ENCODE measurements at regions not wholly inside any gene's neighbourhood (a gene's known extent, or its start where the extent isn't known, plus 50 kb on each side); places are given as distances from the start of the nearest gene placed in this dataset.
A peak's percentile ranks its signal among the peaks of the same experiment; 100 is the strongest.

DNA sequence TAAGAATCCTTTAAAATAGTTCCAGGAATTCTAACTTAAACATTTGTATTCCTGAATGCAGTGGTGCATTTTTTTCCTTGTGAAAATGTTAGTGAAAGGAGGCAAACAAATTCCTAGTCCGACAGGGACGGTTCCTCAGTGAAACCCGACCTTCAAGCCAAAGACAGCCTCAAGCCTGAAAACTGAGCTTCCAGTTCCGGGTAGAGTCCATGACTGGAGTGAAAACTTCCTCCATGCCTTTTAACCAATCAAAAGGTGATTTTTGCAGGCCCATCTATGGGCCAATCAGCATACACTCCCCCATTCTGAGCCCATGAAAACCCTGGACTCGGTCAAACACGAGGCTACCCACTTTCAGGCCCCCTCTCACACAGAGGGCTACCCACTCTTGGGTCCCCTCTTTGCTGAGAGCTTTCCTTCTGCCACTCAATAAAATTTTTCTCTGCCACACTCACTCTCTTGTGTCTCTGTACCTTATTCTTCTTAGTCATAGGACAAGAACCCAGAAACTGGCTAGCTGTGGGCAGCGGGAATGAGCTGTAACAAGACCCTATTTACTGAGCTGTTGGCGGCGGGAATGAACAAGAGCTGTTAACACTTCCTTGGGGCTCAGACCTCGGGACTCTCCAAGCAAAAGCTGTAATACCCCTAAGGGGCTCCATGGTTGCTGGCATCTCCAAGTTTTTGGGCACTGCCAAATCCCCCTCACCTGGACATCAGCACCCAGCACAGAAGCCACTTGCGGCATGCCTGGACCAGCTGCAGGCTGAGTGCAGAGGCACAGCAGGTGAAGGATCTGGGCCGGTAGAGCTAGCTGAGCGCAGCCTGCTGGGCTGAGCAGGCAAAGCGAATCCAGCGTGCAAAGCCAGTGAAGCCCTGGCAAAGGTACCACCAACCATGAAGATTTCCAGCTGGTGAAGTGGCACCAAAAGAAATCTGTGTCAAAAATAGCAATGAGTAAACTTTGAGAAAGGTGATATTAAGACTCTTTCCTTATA, 598.8 kb downstream of the MCTP2 start:
- no peak for DNase-seq (ENCODE audit: low read depth)
- no peak overlapping the region for H3K4me3 ChIP-seq (ENCODE audit: low read length)
- TF ChIP-seq, protein P1, sequence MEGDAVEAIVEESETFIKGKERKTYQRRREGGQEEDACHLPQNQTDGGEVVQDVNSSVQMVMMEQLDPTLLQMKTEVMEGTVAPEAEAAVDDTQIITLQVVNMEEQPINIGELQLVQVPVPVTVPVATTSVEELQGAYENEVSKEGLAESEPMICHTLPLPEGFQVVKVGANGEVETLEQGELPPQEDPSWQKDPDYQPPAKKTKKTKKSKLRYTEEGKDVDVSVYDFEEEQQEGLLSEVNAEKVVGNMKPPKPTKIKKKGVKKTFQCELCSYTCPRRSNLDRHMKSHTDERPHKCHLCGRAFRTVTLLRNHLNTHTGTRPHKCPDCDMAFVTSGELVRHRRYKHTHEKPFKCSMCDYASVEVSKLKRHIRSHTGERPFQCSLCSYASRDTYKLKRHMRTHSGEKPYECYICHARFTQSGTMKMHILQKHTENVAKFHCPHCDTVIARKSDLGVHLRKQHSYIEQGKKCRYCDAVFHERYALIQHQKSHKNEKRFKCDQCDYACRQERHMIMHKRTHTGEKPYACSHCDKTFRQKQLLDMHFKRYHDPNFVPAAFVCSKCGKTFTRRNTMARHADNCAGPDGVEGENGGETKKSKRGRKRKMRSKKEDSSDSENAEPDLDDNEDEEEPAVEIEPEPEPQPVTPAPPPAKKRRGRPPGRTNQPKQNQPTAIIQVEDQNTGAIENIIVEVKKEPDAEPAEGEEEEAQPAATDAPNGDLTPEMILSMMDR (conservative IDR thresholded peaks at IDR 0.05; ENCODE audit: low read length): no peak

DNA sequence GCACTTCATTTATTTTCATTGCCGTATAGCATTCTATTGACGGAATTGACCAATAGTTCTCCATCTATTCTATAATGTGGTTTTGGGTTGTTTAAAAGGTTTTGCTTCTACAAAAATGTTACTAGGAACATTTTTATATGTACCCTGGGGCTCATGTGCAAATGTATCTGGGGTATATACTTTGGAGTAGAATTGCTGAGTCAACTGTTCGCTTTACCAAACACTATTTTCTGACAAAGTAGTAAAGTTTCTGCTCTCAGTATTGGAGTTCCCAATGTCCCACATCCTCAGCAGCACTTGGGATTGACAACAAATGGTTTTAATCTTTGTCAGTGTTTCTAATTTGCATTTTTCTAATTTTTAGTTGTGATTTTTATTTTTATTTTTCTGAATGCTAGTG, 602.6 kb downstream of the MCTP2 start:
- H3K4me3 ChIP-seq (ENCODE audit: low read length): no peak overlapping the region
- TF ChIP-seq, protein P1 (conservative IDR thresholded peaks at IDR 0.05; ENCODE audit: low read length): no peak
- DNase-seq (ENCODE audit: low read depth): no peak

DNA sequence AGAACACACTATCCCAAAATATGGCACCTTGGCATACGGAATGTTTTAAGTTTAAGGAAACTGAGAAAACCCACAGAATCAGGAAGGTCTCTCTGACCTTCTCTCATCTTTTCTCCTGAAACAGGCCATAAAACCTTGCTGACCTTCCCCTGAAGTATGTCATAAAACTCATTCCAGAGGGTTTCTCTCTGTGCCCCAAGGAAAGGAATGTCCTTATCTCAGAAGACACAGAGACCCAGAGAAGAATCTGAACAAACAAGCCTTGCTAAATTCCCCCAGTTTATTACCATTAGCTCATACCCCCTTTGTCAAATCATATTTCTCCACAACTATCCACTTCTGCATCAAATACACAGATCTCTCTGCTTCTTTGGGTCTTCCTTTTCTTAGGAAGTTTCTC, 603.1 kb downstream of the MCTP2 start:
- H3K4me3 ChIP-seq (ENCODE audit: low read length): no peak overlapping the region
- no peak for DNase-seq (ENCODE audit: low read depth)
- TF ChIP-seq, protein P1 (conservative IDR thresholded peaks at IDR 0.05; ENCODE audit: low read length): no peak

DNA sequence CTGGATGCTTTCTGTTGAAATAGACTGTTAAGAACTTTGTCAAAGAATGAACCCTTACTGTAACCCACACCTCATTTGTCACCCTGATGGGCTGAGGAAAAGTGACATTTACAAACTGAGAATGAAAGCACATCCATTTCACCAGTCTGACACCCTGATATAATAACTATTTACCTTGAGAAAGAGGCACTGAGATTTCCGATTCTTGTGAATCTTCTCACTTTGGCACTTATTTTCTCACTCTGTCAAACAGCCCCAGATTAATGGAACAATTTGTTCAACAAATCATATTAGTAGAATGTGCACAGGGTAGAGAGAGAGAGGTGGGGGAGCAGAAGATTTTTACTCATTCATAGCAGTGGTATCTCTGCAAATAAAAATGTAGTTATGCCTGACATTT, 606.9 kb downstream of the MCTP2 start:
- no peak for DNase-seq (ENCODE audit: low read depth)
- TF ChIP-seq, protein P1 (conservative IDR thresholded peaks at IDR 0.05; ENCODE audit: low read length): no peak
- no peak overlapping the region for H3K4me3 ChIP-seq (ENCODE audit: low read length)

DNA sequence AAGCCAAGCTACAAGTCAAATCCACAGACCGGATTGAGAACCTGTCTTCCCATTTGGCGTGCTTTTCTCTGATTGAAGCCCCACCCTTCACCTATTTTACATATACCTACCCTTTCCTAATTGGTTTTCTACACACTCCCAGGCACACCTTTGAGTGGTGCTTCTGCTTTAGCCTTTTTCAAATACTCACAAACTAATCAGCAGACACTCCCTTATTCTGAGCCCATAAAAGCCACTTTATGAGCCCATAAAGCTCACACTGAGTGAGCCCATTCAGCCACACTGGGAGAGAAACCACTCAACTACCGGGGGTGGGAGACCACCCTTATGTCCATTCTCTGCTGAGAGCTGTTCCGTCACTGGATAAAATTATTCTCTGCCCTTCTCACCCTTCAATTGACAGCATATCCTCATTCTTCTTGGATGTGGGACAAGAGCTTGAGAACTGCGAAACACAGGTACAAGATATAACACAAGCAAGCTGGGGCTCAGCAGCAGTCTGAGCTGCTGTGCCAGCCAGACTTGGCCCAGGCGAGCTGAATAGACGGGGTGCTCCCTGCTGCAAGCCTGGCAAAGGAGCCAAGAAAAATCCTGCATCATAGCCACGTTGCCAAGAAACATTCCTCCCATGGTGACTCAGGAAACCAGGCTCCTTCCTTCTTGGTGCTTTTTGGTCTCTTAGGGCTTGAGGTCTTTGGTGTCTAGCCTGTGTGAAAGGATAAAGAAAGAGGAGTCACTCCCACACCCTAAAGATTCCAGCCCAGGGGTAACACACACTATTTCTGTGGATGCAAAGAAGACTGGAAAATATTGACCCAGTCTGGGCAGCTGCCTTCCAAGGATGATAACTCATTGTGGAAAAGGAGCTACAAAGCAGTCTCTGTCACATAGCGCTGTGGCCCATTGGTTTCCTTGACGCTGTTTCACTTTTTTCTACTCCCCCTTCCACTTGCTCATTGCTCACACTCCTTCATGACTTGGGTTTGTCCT, 609.7 kb downstream of the MCTP2 start:
- TF ChIP-seq, protein P1 (conservative IDR thresholded peaks at IDR 0.05; ENCODE audit: low read length): no peak
- peak; percentile 54 for DNase-seq (ENCODE audit: low read depth)
- no peak overlapping the region for H3K4me3 ChIP-seq (ENCODE audit: low read length)

- TF ChIP-seq, protein P1 (conservative IDR thresholded peaks at IDR 0.05; ENCODE audit: low read length): no peak
- no peak for DNase-seq (ENCODE audit: low read depth)
- no peak overlapping the region for H3K4me3 ChIP-seq (ENCODE audit: low read length)
Observed at GRCh38 chr15:94843060-94843459, 611.7 kb downstream of the MCTP2 start.

All from AG10803 (cell line).